Mucosa of descending colon (tissue), 3 donors: ENCODE measurements at regions not wholly inside any gene's neighbourhood (a gene's known extent, or its start where the extent isn't known, plus 50 kb on each side); places are given as distances from the start of the nearest gene placed in this dataset.
"Not testable (repeated sequence)": the region's sequence is repeated elsewhere in the genome, so short reads cannot be mapped to it uniquely, and the experiment has no call there.

Source experiments
- ATAC-seq: fragments of 200-7000 bp; cut with Tn5 transposase; one replicate; pipeline ENCODE4 v1.9.1; 2020; ENCODE audit warnings: mild to moderate bottlenecking, moderate library complexity
- DNase-seq, 3 donors: peaks; one replicate each; pipeline ENCODE4 v3.0.0-alpha.2; 2020
- H3K36me3 ChIP-seq: fragments of 200-600 bp; one replicate; pipeline ENCODE4 v1.8.0; 2021; ENCODE audit warnings: low read depth, mild to moderate bottlenecking
- H3K4me1 ChIP-seq: fragments of 200-600 bp; one replicate; pipeline ENCODE4 v1.8.0; 2021; ENCODE audit warnings: low read depth, mild to moderate bottlenecking
- H3K4me3 ChIP-seq: fragments of 200-600 bp; one replicate; pipeline ENCODE4 v1.8.0; 2021; ENCODE audit warnings: mild to moderate bottlenecking
- H3K9me3 ChIP-seq: fragments of 200-600 bp; one replicate; pipeline ENCODE4 v1.8.0; 2021; ENCODE audit warnings: mild to moderate bottlenecking
- CTCF ChIP-seq: fragments of 200-600 bp; IDR thresholded peaks from one replicate; pipeline ENCODE4 v1.8.0; 2022; ENCODE audit warnings: antibody characterized with exemption, mild to moderate bottlenecking
- intact Hi-C, 2 donors: fragments of 100-400 bp; cut with DNase I in 1 of 2; cut with micrococcal nuclease in 1 of 2; formaldehyde crosslinking; loops; one replicate each; pipeline versions ENCODE4 v1.11.0 to v1.11.1; 2022; cut with DNase I, micrococcal nuclease
- donor health status: DM: no; HTN: no; CAD: no; lungs with moderate emphysema.
- donor health status: DM: no; HTN: no; CAD: no.
- donor health status: DM: no; HTN: yes; CAD: no.

- no peak for DNase-seq
- Histone ChIP-seq H3K4me3 (no peak overlapping the region), H3K9me3 (peaks cover 47% of the 10 kb centered on the region), H3K36me3 (no peaks in the 10 kb centered on the region), H3K4me1 (no peaks in the 10 kb centered on the region)
- intact Hi-C loops: no loop called here
- no peak for ATAC-seq
- no peak for TF ChIP-seq CTCF
Measured at GRCh38 chr5:26329562-26330189, 708.7 kb downstream of the CDH9 start.

GRCh38 chr5:26326153-26326759 is 712.1 kb downstream of the CDH9 start:
- no peak for ATAC-seq

GRCh38 chr5:26325432-26325831 is 713.0 kb downstream of the CDH9 start:
- ATAC-seq, H3K36me3 ChIP-seq, H3K4me3 ChIP-seq, H3K4me1 ChIP-seq, DNase-seq, intact Hi-C loops: not testable (repeated sequence)
- H3K9me3 ChIP-seq: peaks cover 46% of the 10 kb centered on the region

More at GRCh38 chr5:26326153-26326759, 712.1 kb downstream of the CDH9 start:
- Histone ChIP-seq H3K36me3 (no peaks in the 10 kb centered on the region), H3K4me3 (no peak overlapping the region), H3K4me1 (no peaks in the 10 kb centered on the region), H3K9me3 (peaks cover 42% of the 10 kb centered on the region)
- no peak for TF ChIP-seq CTCF
- intact Hi-C loops: no loop called here
- DNase-seq: no peak

- H3K4me1 ChIP-seq, H3K4me3 ChIP-seq, ATAC-seq, H3K36me3 ChIP-seq, DNase-seq, intact Hi-C loops: not testable (repeated sequence)
- H3K9me3 ChIP-seq: peaks cover 52% of the 10 kb centered on the region
Measured at GRCh38 chr5:26324273-26324895, 714.0 kb downstream of the CDH9 start.

GRCh38 chr5:26323794-26324193 is 714.6 kb downstream of the CDH9 start:
- H3K4me1 ChIP-seq: no peaks in the 10 kb centered on the region
- H3K36me3 ChIP-seq: no peaks in the 10 kb centered on the region
- peaks cover 52% of the 10 kb centered on the region for H3K9me3 ChIP-seq
- no peak overlapping the region for H3K4me3 ChIP-seq
- ATAC-seq: no peak
- no peak for TF ChIP-seq CTCF
- no peak for DNase-seq
- intact Hi-C loops: no loop called here

- no peak overlapping the region for H3K4me3 ChIP-seq
Measured at GRCh38 chr5:26321278-26321677, 717.1 kb downstream of the CDH9 start.

More at GRCh38 chr5:26321278-26321677, 717.1 kb downstream of the CDH9 start:
- Histone ChIP-seq H3K9me3 (peaks cover 65% of the 10 kb centered on the region), H3K4me1 (no peaks in the 10 kb centered on the region), H3K36me3 (no peaks in the 10 kb centered on the region)
- TF ChIP-seq CTCF: no peak
- intact Hi-C loops: no loop called here
- ATAC-seq (no peak), DNase-seq (no peak)
